Vagina (tissue), 2 donors: ENCODE measurements at regions not wholly inside any gene's neighbourhood (a gene's known extent, or its start where the extent isn't known, plus 50 kb on each side); places are given as distances from the start of the nearest gene placed in this dataset.
"Not testable (repeated sequence)": the region's sequence is repeated elsewhere in the genome, so short reads cannot be mapped to it uniquely, and the experiment has no call there.

ENCODE experiments used
- DNase-seq, 2 donors: peaks; one replicate each; pipeline ENCODE4 v3.0.0-alpha.2; 2017; ENCODE audit errors: extremely low spot score in 2 of 2
- H3K27ac ChIP-seq: fragments of 200-600 bp; sonication (generic); one replicate; pipeline ENCODE4 v1.5.1; 2019
- H3K27me3 ChIP-seq: fragments of 200-600 bp; sonication (generic); one replicate; pipeline ENCODE4 v1.5.1; 2019
- H3K36me3 ChIP-seq, 2 donors: fragments of 200-600 bp; sonication (generic); one replicate each; pipeline ENCODE4 v1.5.1; 2017 to 2019
- H3K4me1 ChIP-seq: fragments of 200-600 bp; sonication (generic); one replicate; pipeline ENCODE4 v1.5.1; 2019
- H3K4me3 ChIP-seq, 2 donors: fragments of 200-600 bp; sonication (generic); 1 replicate in 1 of 2; 2 replicates in 1 of 2; pipeline ENCODE4 v1.5.1; 2016 to 2019
- H3K9me3 ChIP-seq: fragments of 200-600 bp; sonication (generic); one replicate; pipeline ENCODE4 v1.5.1; 2019
- POLR2A ChIP-seq, 2 donors: fragments of 450-650 bp; IDR thresholded peaks; one replicate each; pipeline ENCODE4 v1.6.1; 2017; ENCODE audit warnings: antibody characterized with exemption in 2 of 2, mild to moderate bottlenecking in 2 of 2, moderate library complexity in 2 of 2
- POLR2AphosphoS5 ChIP-seq, 2 donors: sonication (generic); formaldehyde crosslinking; IDR thresholded peaks; one replicate each; pipeline ENCODE4 v1.9.0; 2017; ENCODE audit warnings: antibody characterized with exemption in 2 of 2, mild to moderate bottlenecking in 2 of 2, low read depth in 1 of 2; ENCODE audit not compliant: insufficient read depth in 1 of 2
- intact Hi-C: fragments of 100-400 bp; cut with DNase I; formaldehyde crosslinking; loops from one replicate; pipeline ENCODE4 v1.15.1; 2023
- TF ChIP-seq, protein P1 (sequence below), 3 experiments: fragments of 450-650 bp in 2 of 3; fragments of 200-600 bp in 1 of 3; sonication (generic) in 1 of 3; IDR thresholded peaks; one replicate each; pipeline ENCODE4 v1.5.1; 2017 to 2019; ENCODE audit warnings: antibody characterized with exemption in 3 of 3, mild to moderate bottlenecking in 2 of 3, moderate library complexity in 2 of 3

DNA sequence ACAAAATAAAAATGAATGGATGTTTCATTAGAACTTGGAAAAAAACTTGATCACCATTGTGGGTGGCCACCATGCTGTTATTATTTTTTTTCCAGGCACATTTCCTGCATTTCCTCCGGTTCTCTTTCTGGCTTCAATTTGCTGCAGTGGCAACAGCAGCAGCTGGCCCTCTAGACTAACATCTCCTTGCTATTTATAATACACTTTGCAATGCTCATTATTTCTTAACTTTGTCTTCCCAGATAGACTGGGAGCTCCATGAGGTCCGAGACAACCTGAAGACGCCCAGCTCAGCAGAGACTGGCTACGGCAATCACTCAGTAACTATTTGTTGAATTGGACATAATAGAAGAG, 53.4 kb upstream of the ATP5PO start:
- Histone ChIP-seq H3K9me3 (no peaks in the 10 kb centered on the region), H3K4me3 (no peak overlapping the region), H3K36me3 (no peaks in the 10 kb centered on the region), H3K27me3 (no peaks in the 10 kb centered on the region), H3K27ac (peak overlapping the region; percentile 27), H3K4me1 (peaks cover 21% of the 10 kb centered on the region)
- DNase-seq = peak; percentile 20 to 34
- intact Hi-C loops = no loop called here
- TF ChIP-seq POLR2AphosphoS5 (IDR thresholded peaks at IDR 0.05; ENCODE audit: insufficient read depth in 1 of 2, low read depth in 1 of 2) = peak in 1 of 2 donors; percentile 0
- TF ChIP-seq, protein P1, sequence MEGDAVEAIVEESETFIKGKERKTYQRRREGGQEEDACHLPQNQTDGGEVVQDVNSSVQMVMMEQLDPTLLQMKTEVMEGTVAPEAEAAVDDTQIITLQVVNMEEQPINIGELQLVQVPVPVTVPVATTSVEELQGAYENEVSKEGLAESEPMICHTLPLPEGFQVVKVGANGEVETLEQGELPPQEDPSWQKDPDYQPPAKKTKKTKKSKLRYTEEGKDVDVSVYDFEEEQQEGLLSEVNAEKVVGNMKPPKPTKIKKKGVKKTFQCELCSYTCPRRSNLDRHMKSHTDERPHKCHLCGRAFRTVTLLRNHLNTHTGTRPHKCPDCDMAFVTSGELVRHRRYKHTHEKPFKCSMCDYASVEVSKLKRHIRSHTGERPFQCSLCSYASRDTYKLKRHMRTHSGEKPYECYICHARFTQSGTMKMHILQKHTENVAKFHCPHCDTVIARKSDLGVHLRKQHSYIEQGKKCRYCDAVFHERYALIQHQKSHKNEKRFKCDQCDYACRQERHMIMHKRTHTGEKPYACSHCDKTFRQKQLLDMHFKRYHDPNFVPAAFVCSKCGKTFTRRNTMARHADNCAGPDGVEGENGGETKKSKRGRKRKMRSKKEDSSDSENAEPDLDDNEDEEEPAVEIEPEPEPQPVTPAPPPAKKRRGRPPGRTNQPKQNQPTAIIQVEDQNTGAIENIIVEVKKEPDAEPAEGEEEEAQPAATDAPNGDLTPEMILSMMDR (IDR thresholded peaks at IDR 0.05) = no peak

- H3K4me1 ChIP-seq = peaks cover 21% of the 10 kb centered on the region
- TF ChIP-seq, protein P1 (IDR thresholded peaks at IDR 0.05) = no peak
- peak in 1 of 2 donors; percentile 56 for TF ChIP-seq POLR2AphosphoS5 (IDR thresholded peaks at IDR 0.05; ENCODE audit: insufficient read depth in 1 of 2, low read depth in 1 of 2)
- H3K27me3 ChIP-seq = no peaks in the 10 kb centered on the region
- peak; percentile 40 to 62 for DNase-seq
- H3K4me3 ChIP-seq = no peak overlapping the region
- intact Hi-C loops = no loop called here
- H3K27ac ChIP-seq = peak overlapping the region; percentile 27
- no peaks in the 10 kb centered on the region for H3K9me3 ChIP-seq
- H3K36me3 ChIP-seq = no peaks in the 10 kb centered on the region
Observed at GRCh38 chr21:33968080-33968994, 52.7 kb upstream of the ATP5PO start.

GRCh38 chr21:33967086-33967571, 51.5 kb upstream of the ATP5PO start:
- H3K4me3 ChIP-seq = no peak overlapping the region
- TF ChIP-seq POLR2A (IDR thresholded peaks at IDR 0.05) (no peak), POLR2AphosphoS5 (IDR thresholded peaks at IDR 0.05; ENCODE audit: insufficient read depth in 1 of 2, low read depth in 1 of 2) (no peak)
- TF ChIP-seq, protein P1 (IDR thresholded peaks at IDR 0.05) = no peak
- peaks cover 21% of the 10 kb centered on the region for H3K4me1 ChIP-seq
- H3K36me3 ChIP-seq = no peaks in the 10 kb centered on the region
- no peaks in the 10 kb centered on the region for H3K27me3 ChIP-seq
- intact Hi-C loops = no loop called here
- H3K27ac ChIP-seq = no peak overlapping the region
- DNase-seq = peak; percentile 13 to 14
- no peaks in the 10 kb centered on the region for H3K9me3 ChIP-seq

GRCh38 chr21:33966324-33966949, 50.8 kb upstream of the ATP5PO start:
- H3K27me3 ChIP-seq = no peaks in the 10 kb centered on the region
- peaks cover 21% of the 10 kb centered on the region for H3K4me1 ChIP-seq
- no peak overlapping the region for H3K27ac ChIP-seq
- intact Hi-C loops = no loop called here
- no peak overlapping the region for H3K4me3 ChIP-seq
- TF ChIP-seq, protein P1 (IDR thresholded peaks at IDR 0.05) = no peak
- TF ChIP-seq POLR2AphosphoS5 (IDR thresholded peaks at IDR 0.05; ENCODE audit: insufficient read depth in 1 of 2, low read depth in 1 of 2) = no peak
- TF ChIP-seq POLR2A (IDR thresholded peaks at IDR 0.05) = no peak
- peak; percentile 37 to 70 for DNase-seq
- H3K36me3 ChIP-seq = no peaks in the 10 kb centered on the region
- no peaks in the 10 kb centered on the region for H3K9me3 ChIP-seq

- H3K4me1 ChIP-seq = peaks cover 21% of the 10 kb centered on the region
- H3K27me3 ChIP-seq, intact Hi-C loops, H3K36me3 ChIP-seq, H3K27ac ChIP-seq, DNase-seq, H3K9me3 ChIP-seq, H3K4me3 ChIP-seq: not testable (repeated sequence)
Observed at GRCh38 chr21:33965662-33966061, 50.1 kb upstream of the ATP5PO start.
